Endothelial cell of umbilical vein (primary cell): ENCODE measurements at regions not wholly inside any gene's neighbourhood (a gene's known extent, or its start where the extent isn't known, plus 50 kb on each side); places are given as distances from the start of the nearest gene placed in this dataset.

Experiments used
- BruUV-seq: library from RNA; stranded (reverse); fragments of 400-500 nt; replicated peaks from 2 replicates; lab custom pipeline; 2021; lab: Mats Ljungman, UMichigan
- CTCF ChIA-PET: fragments of 300-600, 350-600 bp; sonication (Branson Sonifier 250); formaldehyde crosslinking; loops from one replicate; lab custom pipeline; 2021; ENCODE audit warnings: antibody characterized with exemption, inconsistent platforms; lab: Charles Lee
- POLR2A ChIA-PET: fragments of 300-600, 350-600 bp; sonication (Branson Sonifier 250); formaldehyde crosslinking; loops from one replicate; lab custom pipeline; 2021; ENCODE audit warnings: antibody characterized with exemption, inconsistent platforms; lab: Charles Lee
- DNase-seq: peaks from one replicate; pipeline ENCODE4 v3.0.0-alpha.2; 2011; ENCODE audit warnings: low read depth, low spot score
- FAIRE-seq: peaks from 2 replicates; lab custom pipeline; 2011; peaks lifted over from hg19 to GRCh38; lab: Jason Lieb, UNC
- H2AFZ ChIP-seq: 2 replicates; pipeline ENCODE4 v1.6.0; 2012; ENCODE audit warnings: low read depth, low read length, control low read depth, inconsistent platforms
- H3K27ac ChIP-seq: 2 replicates; pipeline ENCODE4 v1.5.1; 2011; ENCODE audit warnings: low read depth, mild to moderate bottlenecking, control low read depth, low read length, moderate library complexity; ENCODE audit not compliant: insufficient read depth
- H3K27me3 ChIP-seq, 2 experiments: 2 replicates each; pipeline versions ENCODE4 v1.6.0 to v1.6.1; 2011; ENCODE audit warnings: low read length in 2 of 2, mixed read lengths in 1 of 2; ENCODE audit not compliant: control insufficient read depth in 2 of 2, insufficient read depth in 2 of 2
- H3K36me3 ChIP-seq, 2 experiments: 2 replicates in 1 of 2; 3 replicates in 1 of 2; pipeline ENCODE4 v1.5.1; 2011; ENCODE audit warnings: low read length in 2 of 2, mild to moderate bottlenecking in 1 of 2, moderate library complexity in 1 of 2; ENCODE audit not compliant: control insufficient read depth in 2 of 2, insufficient read depth in 2 of 2; ENCODE audit errors: extremely low read depth in 1 of 2
- H3K4me1 ChIP-seq: 3 replicates; pipeline ENCODE4 v1.5.1; 2011; ENCODE audit warnings: mild to moderate bottlenecking, low read length; ENCODE audit not compliant: control insufficient read depth, insufficient read depth; ENCODE audit errors: extremely low read depth
- H3K4me2 ChIP-seq: 2 replicates; pipeline ENCODE4 v1.6.1; 2011; ENCODE audit warnings: low read length, control low read depth, mixed read lengths; ENCODE audit not compliant: insufficient read depth
- H3K4me3 ChIP-seq, 3 experiments: fragments of 200-600 bp in 1 of 3; sonication (generic), shearing (Covaris generic) in 1 of 3; replicated peaks in 1 of 3; 2 replicates each; pipeline ENCODE4 v1.5.1; 2011 to 2016; ENCODE audit warnings: control low read depth in 3 of 3, low read length in 3 of 3, mild to moderate bottlenecking in 2 of 3, inconsistent platforms in 1 of 3, low read depth in 1 of 3, moderate library complexity in 1 of 3; ENCODE audit not compliant: insufficient read depth in 1 of 3
- H3K79me2 ChIP-seq: 2 replicates; pipeline ENCODE4 v1.6.0; 2012; ENCODE audit warnings: low read length, inconsistent platforms; ENCODE audit not compliant: control insufficient read depth, insufficient read depth
- H3K9ac ChIP-seq: replicated peaks from 2 replicates; pipeline ENCODE3; 2011; ENCODE audit warnings: low read length, control low read depth; ENCODE audit not compliant: insufficient read depth; ENCODE audit errors: extremely low read depth
- H3K9me1 ChIP-seq: replicated peaks from 3 replicates; pipeline ENCODE4 v1.6.0; 2011; ENCODE audit warnings: mild to moderate bottlenecking, low read length; ENCODE audit not compliant: control insufficient read depth, insufficient read depth; ENCODE audit errors: extremely low read depth
- H3K9me3 ChIP-seq: replicated peaks from 2 replicates; pipeline ENCODE4 v1.5.1; 2012; ENCODE audit warnings: low read length, inconsistent platforms; ENCODE audit not compliant: control insufficient read depth, insufficient read depth
- H4K20me1 ChIP-seq: replicated peaks from 2 replicates; pipeline ENCODE3; 2011; ENCODE audit warnings: mild to moderate bottlenecking, low read length; ENCODE audit not compliant: control insufficient read depth, insufficient read depth; ENCODE audit errors: extremely low read depth
- EZH2 ChIP-seq: IDR thresholded peaks from 2 replicates; pipeline ENCODE4 v1.6.1; 2012; ENCODE audit warnings: borderline replicate concordance, low read depth, mild to moderate bottlenecking, moderate library complexity, low read length, inconsistent platforms; ENCODE audit not compliant: severe bottlenecking
- FOS ChIP-seq: IDR thresholded peaks from 2 replicates; pipeline ENCODE4 v1.6.1; 2011; ENCODE audit warnings: mild to moderate bottlenecking, low read length, moderate library complexity, borderline replicate concordance; ENCODE audit not compliant: insufficient read depth
- GATA2 ChIP-seq: IDR thresholded peaks from 2 replicates; pipeline ENCODE4 v1.7.0; 2011; ENCODE audit warnings: low read depth, mild to moderate bottlenecking, moderate library complexity, mixed read lengths, low read length; ENCODE audit not compliant: insufficient read length, insufficient read depth
- JUN ChIP-seq: IDR thresholded peaks from 2 replicates; pipeline ENCODE4 v1.6.1; 2011; ENCODE audit warnings: borderline replicate concordance, low read depth; ENCODE audit not compliant: insufficient read length, insufficient read depth
- MAX ChIP-seq: IDR thresholded peaks from 2 replicates; pipeline ENCODE4 v1.6.1; 2011; ENCODE audit not compliant: insufficient read depth, insufficient read length
- MYC ChIP-seq: IDR thresholded peaks from one replicate; pipeline ENCODE4 v1.6.1; 2011; ENCODE audit warnings: mild to moderate bottlenecking, low read depth, low read length
- POLR2A ChIP-seq: IDR thresholded peaks from 2 replicates; pipeline ENCODE4 v1.6.1; 2012; ENCODE audit warnings: low read depth, mild to moderate bottlenecking, control low read depth, low read length
- POLR2AphosphoS5 ChIP-seq: IDR thresholded peaks from 2 replicates; pipeline ENCODE4 v1.6.1; 2012; ENCODE audit warnings: low read depth, mild to moderate bottlenecking, control low read depth, low read length, moderate library complexity; ENCODE audit not compliant: insufficient read depth
- dilution Hi-C: fragments of 300-500 bp; cut with MboI; formaldehyde crosslinking; loops from one replicate; pipeline ENCODE4 v1.15.0; 2019; ENCODE audit warnings: low sequenced_read_pairs; ENCODE audit not compliant: extremely low pct_ligation_motif_present
- intact Hi-C: fragments of 100-400 bp; cut with micrococcal nuclease; formaldehyde crosslinking; loops from one replicate; pipeline ENCODE4 v1.10.0; 2022
- TF ChIP-seq, protein P1 (sequence below), 2 donors: IDR thresholded peaks; 1 replicate in 1 of 2; 2 replicates in 1 of 2; pipeline ENCODE4 v1.5.1; 2011; ENCODE audit warnings: low read length in 2 of 2, mild to moderate bottlenecking in 2 of 2, moderate library complexity in 2 of 2, control low read depth in 1 of 2, inconsistent platforms in 1 of 2, low read depth in 1 of 2; ENCODE audit not compliant: insufficient read depth in 1 of 2; ENCODE audit errors: extremely low read depth in 1 of 2

- Histone ChIP-seq H3K4me2 (no peak overlapping the region), H3K9me3 (no peaks in the 10 kb centered on the region), H3K36me3 (no peaks in the 10 kb centered on the region), H2AFZ (no peak overlapping the region), H3K4me1 (no peaks in the 10 kb centered on the region), H3K4me3 (no peak overlapping the region), H3K27me3 (no peaks in the 10 kb centered on the region), H3K79me2 (no peaks in the 10 kb centered on the region), H3K9me1 (no peaks in the 10 kb centered on the region), H3K9ac (no peak overlapping the region), H3K27ac (no peak overlapping the region), H4K20me1 (no peaks in the 10 kb centered on the region)
- no peak for FAIRE-seq
- no TSS peak for BruUV-seq
- ChIA-PET CTCF (interaction anchor here (2.3 kb wide), 1 partner anchor 17 kb away, joined by 5 read pairs; no protein-coding TSS in a partner anchor), POLR2A (no interaction called here)
- DNase-seq: no peak
- intact Hi-C loops: no loop called here
- dilution Hi-C loops: no loop called here
- no peak for TF ChIP-seq MYC
Measured at GRCh38 chr1:81288689-81289088, 512.0 kb upstream of the ADGRL2 start.

DNA sequence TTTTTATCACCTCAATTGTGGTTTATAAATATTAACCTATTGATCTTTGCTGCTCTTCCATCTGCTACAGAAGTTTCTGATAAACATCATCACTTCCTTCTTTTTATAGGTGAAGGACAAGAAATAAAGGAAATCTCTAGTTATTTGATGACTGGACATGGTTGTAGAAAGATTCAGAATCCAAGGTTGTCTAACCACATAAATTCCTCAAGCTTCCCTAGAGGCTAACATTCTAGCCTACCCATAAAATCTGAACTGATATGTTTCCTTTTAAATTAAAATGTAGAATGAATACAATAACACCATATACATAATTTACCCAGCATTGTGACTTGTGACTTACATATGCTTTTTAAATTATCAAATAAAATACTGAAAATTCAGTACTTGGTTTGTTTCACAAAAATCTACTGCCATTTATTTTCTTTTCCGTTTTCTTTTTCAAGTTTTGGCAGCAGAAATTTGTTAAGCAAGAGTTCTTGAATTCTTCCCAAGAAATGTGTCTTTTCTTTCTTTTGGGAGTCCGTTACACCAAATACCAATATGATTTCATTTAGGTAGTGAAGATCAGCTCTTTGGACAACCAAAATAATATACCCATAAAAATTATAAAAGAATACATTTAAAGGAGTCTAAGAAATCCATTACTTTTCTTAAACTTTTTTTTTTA, 513.2 kb upstream of the ADGRL2 start:
- BruUV-seq: no TSS peak
- POLR2A ChIA-PET: no interaction called here
- dilution Hi-C loops: no loop called here

More for the DNA sequence above, 513.2 kb upstream of the ADGRL2 start:
- no peak overlapping the region for H3K9ac ChIP-seq
- no peaks in the 10 kb centered on the region for H3K9me3 ChIP-seq
- FAIRE-seq: no peak
- H3K79me2 ChIP-seq: no peaks in the 10 kb centered on the region
- no peak for TF ChIP-seq POLR2AphosphoS5
- no peak for TF ChIP-seq GATA2
- TF ChIP-seq, protein P1, sequence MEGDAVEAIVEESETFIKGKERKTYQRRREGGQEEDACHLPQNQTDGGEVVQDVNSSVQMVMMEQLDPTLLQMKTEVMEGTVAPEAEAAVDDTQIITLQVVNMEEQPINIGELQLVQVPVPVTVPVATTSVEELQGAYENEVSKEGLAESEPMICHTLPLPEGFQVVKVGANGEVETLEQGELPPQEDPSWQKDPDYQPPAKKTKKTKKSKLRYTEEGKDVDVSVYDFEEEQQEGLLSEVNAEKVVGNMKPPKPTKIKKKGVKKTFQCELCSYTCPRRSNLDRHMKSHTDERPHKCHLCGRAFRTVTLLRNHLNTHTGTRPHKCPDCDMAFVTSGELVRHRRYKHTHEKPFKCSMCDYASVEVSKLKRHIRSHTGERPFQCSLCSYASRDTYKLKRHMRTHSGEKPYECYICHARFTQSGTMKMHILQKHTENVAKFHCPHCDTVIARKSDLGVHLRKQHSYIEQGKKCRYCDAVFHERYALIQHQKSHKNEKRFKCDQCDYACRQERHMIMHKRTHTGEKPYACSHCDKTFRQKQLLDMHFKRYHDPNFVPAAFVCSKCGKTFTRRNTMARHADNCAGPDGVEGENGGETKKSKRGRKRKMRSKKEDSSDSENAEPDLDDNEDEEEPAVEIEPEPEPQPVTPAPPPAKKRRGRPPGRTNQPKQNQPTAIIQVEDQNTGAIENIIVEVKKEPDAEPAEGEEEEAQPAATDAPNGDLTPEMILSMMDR (IDR thresholded peaks at IDR 0.05; ENCODE audit: extremely low read depth in 1 of 2, insufficient read depth in 1 of 2, low read depth in 1 of 2, low read length in 2 of 2): no peak
- no peak for TF ChIP-seq POLR2A
- no peak for TF ChIP-seq FOS
- TF ChIP-seq MAX: no peak
- no peak for TF ChIP-seq JUN
- TF ChIP-seq EZH2: no peak
- TF ChIP-seq MYC: no peak
- no peak for DNase-seq
- H3K4me1 ChIP-seq: no peaks in the 10 kb centered on the region
- H3K4me2 ChIP-seq: no peak overlapping the region
- no peak overlapping the region for H3K27ac ChIP-seq
- H3K36me3 ChIP-seq: no peaks in the 10 kb centered on the region
- H3K4me3 ChIP-seq: no peak overlapping the region
- H2AFZ ChIP-seq: no peak overlapping the region
- H4K20me1 ChIP-seq: no peaks in the 10 kb centered on the region
- H3K9me1 ChIP-seq: no peaks in the 10 kb centered on the region
- no peaks in the 10 kb centered on the region for H3K27me3 ChIP-seq
- CTCF ChIA-PET: interaction anchor here (2.3 kb wide), 1 partner anchor 19 kb away, joined by 5 read pairs; no protein-coding TSS in a partner anchor
- intact Hi-C loops: no loop called here
